ENCODE measurements at regions not wholly inside any gene's neighbourhood (a gene's known extent, or its start where the extent isn't known, plus 50 kb on each side); places are given as distances from the start of the nearest gene placed in this dataset.

- DNase-seq (ENCODE audit: low spot score) = no peak
These were observed 282.4 kb downstream of the MZT1 start for GRCh38 chr13:72444999-72445398.

- no peak for DNase-seq (ENCODE audit: low spot score)
These were observed 290.0 kb downstream of the MZT1 start for GRCh38 chr13:72437458-72437857.

- DNase-seq (ENCODE audit: low spot score) = no peak
These were observed 292.2 kb downstream of the MZT1 start for GRCh38 chr13:72435251-72435650.

GRCh38 chr13:72431981-72432682 lies 295.3 kb downstream of the MZT1 start:
- DNase-seq (ENCODE audit: low spot score) = no peak

GRCh38 chr13:72430923-72431322 lies 296.5 kb downstream of the MZT1 start:
- DNase-seq (ENCODE audit: low spot score) = no peak

GRCh38 chr13:72427757-72428528 lies 299.5 kb downstream of the MZT1 start:
- DNase-seq (ENCODE audit: low spot score) = peak; percentile 3

GRCh38 chr13:72424059-72424458 lies 303.4 kb downstream of the MZT1 start:
- DNase-seq (ENCODE audit: low spot score) = no peak

- DNase-seq (ENCODE audit: low spot score) = no peak
These were observed 311.6 kb downstream of the MZT1 start for GRCh38 chr13:72415817-72416216.

GRCh38 chr13:72412481-72412880 lies 314.9 kb downstream of the MZT1 start:
- no peak for DNase-seq (ENCODE audit: low spot score)

GRCh38 chr13:72405441-72405840 lies 322.0 kb downstream of the MZT1 start:
- no peak for DNase-seq (ENCODE audit: low spot score)

- DNase-seq (ENCODE audit: low spot score) = no peak
These were observed 323.9 kb downstream of the MZT1 start for GRCh38 chr13:72403396-72404010.

GRCh38 chr13:72400856-72401255 lies 326.6 kb downstream of the MZT1 start:
- DNase-seq (ENCODE audit: low spot score) = no peak

GRCh38 chr13:72399351-72399750 lies 328.1 kb downstream of the MZT1 start:
- DNase-seq (ENCODE audit: low spot score) = no peak

- peak; percentile 53 for DNase-seq (ENCODE audit: low spot score)
These were observed 330.2 kb downstream of the MZT1 start for GRCh38 chr13:72397265-72397664.

GRCh38 chr13:72390909-72391308 lies 336.5 kb downstream of the MZT1 start:
- DNase-seq (ENCODE audit: low spot score) = no peak

GRCh38 chr13:72386138-72386684 lies 341.2 kb downstream of the MZT1 start:
- no peak for DNase-seq (ENCODE audit: low spot score)

GRCh38 chr13:72384879-72385278 lies 342.6 kb downstream of the MZT1 start:
- no peak for DNase-seq (ENCODE audit: low spot score)

GRCh38 chr13:72384186-72384823 lies 343.1 kb downstream of the MZT1 start:
- DNase-seq (ENCODE audit: low spot score) = no peak

GRCh38 chr13:72383646-72384045 lies 343.8 kb downstream of the MZT1 start:
- DNase-seq (ENCODE audit: low spot score) = no peak

- no peak for DNase-seq (ENCODE audit: low spot score)
These were observed 347.8 kb downstream of the MZT1 start for GRCh38 chr13:72379581-72379980.

- no peak for DNase-seq (ENCODE audit: low spot score)
These were observed 359.4 kb downstream of the MZT1 start for GRCh38 chr13:72368031-72368430.

GRCh38 chr13:72346716-72347115 lies 380.7 kb downstream of the MZT1 start:
- no peak for DNase-seq (ENCODE audit: low spot score)
